Progenitor cell of endocrine pancreas (in vitro differentiated cells): ENCODE measurements at regions not wholly inside any gene's neighbourhood (a gene's known extent, or its start where the extent isn't known, plus 50 kb on each side); places are given as distances from the start of the nearest gene placed in this dataset.

ENCODE experiments used
- DNase-seq: peaks from one replicate; pipeline ENCODE4 v3.0.0; 2021; ENCODE audit warnings: low spot score; ENCODE audit not compliant: unreplicated experiment
- H3K27ac Mint-ChIP-seq: 2 replicates; pipeline ENCODE4 v1.8.0; 2021; ENCODE audit warnings: mild to moderate bottlenecking, moderate library complexity, mixed read lengths
- H3K27me3 Mint-ChIP-seq: 2 replicates; pipeline ENCODE4 v1.8.0; 2021; ENCODE audit warnings: mixed read lengths
- H3K36me3 Mint-ChIP-seq: 2 replicates; pipeline ENCODE4 v1.8.0; 2022; ENCODE audit warnings: mixed read lengths; ENCODE audit not compliant: insufficient read depth
- H3K4me1 Mint-ChIP-seq: 2 replicates; pipeline ENCODE4 v1.8.0; 2021; ENCODE audit warnings: low read depth, mixed read lengths
- H3K4me3 Mint-ChIP-seq: 2 replicates; pipeline ENCODE4 v1.8.0; 2021; ENCODE audit warnings: low read depth, mild to moderate bottlenecking, moderate library complexity, mixed read lengths
- H3K9me3 Mint-ChIP-seq: 2 replicates; pipeline ENCODE4 v1.8.0; 2021; ENCODE audit warnings: low read depth, mixed read lengths
- TF ChIP-seq, protein P1 (sequence below): fragments of 200-600 bp; sonication (generic); IDR thresholded peaks from one replicate; pipeline ENCODE4 v1.5.0; 2021; ENCODE audit warnings: antibody characterized with exemption, mild to moderate bottlenecking; ENCODE audit not compliant: unreplicated experiment

DNA sequence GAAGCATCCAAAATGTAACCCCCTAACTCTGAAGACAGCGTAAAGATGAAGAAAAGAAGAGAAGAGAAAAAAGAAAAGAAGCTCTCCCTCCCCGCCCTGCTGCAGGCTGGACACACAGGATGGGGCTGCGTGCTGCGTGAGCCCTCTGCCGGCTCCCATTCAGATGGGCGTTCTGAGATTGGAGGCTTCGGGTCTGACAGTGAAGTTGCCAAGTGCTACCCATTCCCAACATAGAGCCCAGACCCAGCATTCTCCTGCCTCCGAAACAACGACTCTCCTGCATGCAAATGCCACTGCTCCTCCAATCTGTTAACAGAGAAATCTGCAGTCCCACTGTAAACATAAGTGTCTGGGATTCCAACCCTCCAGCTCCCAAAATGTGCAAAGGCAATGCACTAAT lies 234.9 kb downstream of the BCL11A start:
- H3K27me3 Mint-ChIP-seq, result peaks cover 2% of the 10 kb centered on the region

GRCh38 chr2:60317844-60318243 lies 235.6 kb downstream of the BCL11A start:
- Mint-ChIP-seq H3K4me3 (no peak overlapping the region), H3K27ac (peak overlapping the region; percentile 26), H3K4me1 (peaks cover 45% of the 10 kb centered on the region), H3K27me3 (peaks cover 2% of the 10 kb centered on the region), H3K36me3 (no peaks in the 10 kb centered on the region), H3K9me3 (no peaks in the 10 kb centered on the region)
- TF ChIP-seq, protein P1, sequence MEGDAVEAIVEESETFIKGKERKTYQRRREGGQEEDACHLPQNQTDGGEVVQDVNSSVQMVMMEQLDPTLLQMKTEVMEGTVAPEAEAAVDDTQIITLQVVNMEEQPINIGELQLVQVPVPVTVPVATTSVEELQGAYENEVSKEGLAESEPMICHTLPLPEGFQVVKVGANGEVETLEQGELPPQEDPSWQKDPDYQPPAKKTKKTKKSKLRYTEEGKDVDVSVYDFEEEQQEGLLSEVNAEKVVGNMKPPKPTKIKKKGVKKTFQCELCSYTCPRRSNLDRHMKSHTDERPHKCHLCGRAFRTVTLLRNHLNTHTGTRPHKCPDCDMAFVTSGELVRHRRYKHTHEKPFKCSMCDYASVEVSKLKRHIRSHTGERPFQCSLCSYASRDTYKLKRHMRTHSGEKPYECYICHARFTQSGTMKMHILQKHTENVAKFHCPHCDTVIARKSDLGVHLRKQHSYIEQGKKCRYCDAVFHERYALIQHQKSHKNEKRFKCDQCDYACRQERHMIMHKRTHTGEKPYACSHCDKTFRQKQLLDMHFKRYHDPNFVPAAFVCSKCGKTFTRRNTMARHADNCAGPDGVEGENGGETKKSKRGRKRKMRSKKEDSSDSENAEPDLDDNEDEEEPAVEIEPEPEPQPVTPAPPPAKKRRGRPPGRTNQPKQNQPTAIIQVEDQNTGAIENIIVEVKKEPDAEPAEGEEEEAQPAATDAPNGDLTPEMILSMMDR, result no peak
- no peak for DNase-seq

More for the DNA sequence above, 234.9 kb downstream of the BCL11A start:
- no peak overlapping the region for H3K27ac Mint-ChIP-seq
- no peaks in the 10 kb centered on the region for H3K9me3 Mint-ChIP-seq
- no peak for DNase-seq
- H3K36me3 Mint-ChIP-seq, result no peaks in the 10 kb centered on the region
- H3K4me1 Mint-ChIP-seq, result peaks cover 48% of the 10 kb centered on the region
- H3K4me3 Mint-ChIP-seq, result no peak overlapping the region
- TF ChIP-seq, protein P1, result no peak

DNA sequence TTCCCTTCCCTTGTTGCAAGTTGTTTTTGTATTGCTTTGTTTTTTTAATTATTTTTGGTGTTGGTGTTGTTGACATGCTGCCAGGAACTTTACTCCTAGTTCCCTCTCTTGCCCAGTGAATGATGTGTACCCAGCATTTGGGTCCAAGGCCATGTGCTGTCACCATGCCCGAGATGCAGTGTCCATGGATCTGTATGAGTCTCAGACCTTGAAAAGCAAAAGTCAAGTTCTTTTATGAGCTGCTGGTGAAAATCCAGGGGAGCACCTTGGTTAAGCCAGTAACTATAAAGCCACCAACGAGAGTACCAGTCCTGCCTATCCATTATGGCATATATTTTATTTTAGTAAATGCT lies 236.4 kb downstream of the BCL11A start:
- H3K4me1 Mint-ChIP-seq, result peaks cover 38% of the 10 kb centered on the region
- no peak overlapping the region for H3K4me3 Mint-ChIP-seq
- H3K36me3 Mint-ChIP-seq, result no peaks in the 10 kb centered on the region

GRCh38 chr2:60316381-60317033 lies 236.9 kb downstream of the BCL11A start:
- TF ChIP-seq, protein P1, result no peak
- DNase-seq, result peak; percentile 25
- Mint-ChIP-seq H3K27me3 (peaks cover 2% of the 10 kb centered on the region), H3K36me3 (no peaks in the 10 kb centered on the region), H3K4me3 (no peak overlapping the region), H3K9me3 (no peaks in the 10 kb centered on the region), H3K4me1 (peaks cover 33% of the 10 kb centered on the region), H3K27ac (peak overlapping the region; percentile 63)

More for the DNA sequence above, 236.4 kb downstream of the BCL11A start:
- DNase-seq, result no peak
- no peaks in the 10 kb centered on the region for H3K9me3 Mint-ChIP-seq
- H3K27me3 Mint-ChIP-seq, result peaks cover 2% of the 10 kb centered on the region
- H3K27ac Mint-ChIP-seq, result peak overlapping the region; percentile 63
- TF ChIP-seq, protein P1, result no peak

GRCh38 chr2:60313470-60314172 lies 239.8 kb downstream of the BCL11A start:
- H3K27me3 Mint-ChIP-seq, result peaks cover 2% of the 10 kb centered on the region

More at GRCh38 chr2:60313470-60314172, 239.8 kb downstream of the BCL11A start:
- Mint-ChIP-seq H3K27ac (no peak overlapping the region), H3K4me3 (no peak overlapping the region), H3K4me1 (peaks cover 29% of the 10 kb centered on the region), H3K36me3 (no peaks in the 10 kb centered on the region), H3K9me3 (no peaks in the 10 kb centered on the region)
- DNase-seq, result no peak
- TF ChIP-seq, protein P1, result no peak
